ENCODE measurements at regions not wholly inside any gene's neighbourhood (a gene's known extent, or its start where the extent isn't known, plus 50 kb on each side); places are given as distances from the start of the nearest gene placed in this dataset.

GRCh38 chr3:14338242-14338641, 64.2 kb upstream of the SLC6A6 start:
- Mint-ChIP-seq H3K27ac (no peak overlapping the region), H3K4me3 (no peak overlapping the region), H3K9me3 (no peaks in the 10 kb centered on the region), H3K36me3 (no peaks in the 10 kb centered on the region), H3K4me1 (no peaks in the 10 kb centered on the region), H3K27me3 (ENCODE audit: low read depth) (no peaks in the 10 kb centered on the region)
- TF ChIP-seq CTCF (IDR thresholded peaks at IDR 0.05; ENCODE audit: unreplicated experiment) = no peak
- no peak for DNase-seq (ENCODE audit: low spot score in 2 of 2, unreplicated experiment in 2 of 2)

GRCh38 chr3:14338898-14339458, 63.4 kb upstream of the SLC6A6 start:
- Mint-ChIP-seq H3K4me3 (no peak overlapping the region), H3K27me3 (ENCODE audit: low read depth) (no peaks in the 10 kb centered on the region), H3K9me3 (no peaks in the 10 kb centered on the region), H3K27ac (no peak overlapping the region), H3K36me3 (no peaks in the 10 kb centered on the region), H3K4me1 (no peaks in the 10 kb centered on the region)
- DNase-seq (ENCODE audit: low spot score in 2 of 2, unreplicated experiment in 2 of 2) = no peak
- TF ChIP-seq CTCF (IDR thresholded peaks at IDR 0.05; ENCODE audit: unreplicated experiment) = no peak

- no peak for TF ChIP-seq CTCF (IDR thresholded peaks at IDR 0.05; ENCODE audit: unreplicated experiment)
- no peak for DNase-seq (ENCODE audit: low spot score in 2 of 2, unreplicated experiment in 2 of 2)
- Mint-ChIP-seq H3K36me3 (no peaks in the 10 kb centered on the region), H3K27ac (no peak overlapping the region), H3K9me3 (no peaks in the 10 kb centered on the region), H3K4me3 (no peak overlapping the region), H3K27me3 (ENCODE audit: low read depth) (no peaks in the 10 kb centered on the region), H3K4me1 (peaks cover 15% of the 10 kb centered on the region)
Observed at GRCh38 chr3:14340960-14341708, 61.3 kb upstream of the SLC6A6 start.

GRCh38 chr3:14343338-14344112, 58.9 kb upstream of the SLC6A6 start:
- no peaks in the 10 kb centered on the region for H3K9me3 Mint-ChIP-seq
- peaks cover under 1% of the 10 kb centered on the region for H3K27me3 Mint-ChIP-seq (ENCODE audit: low read depth)
- H3K36me3 Mint-ChIP-seq = no peaks in the 10 kb centered on the region
- no peak for DNase-seq (ENCODE audit: low spot score in 2 of 2, unreplicated experiment in 2 of 2)
- no peak for TF ChIP-seq CTCF (IDR thresholded peaks at IDR 0.05; ENCODE audit: unreplicated experiment)
- H3K4me3 Mint-ChIP-seq = no peak overlapping the region
- no peak overlapping the region for H3K27ac Mint-ChIP-seq
- peaks cover 17% of the 10 kb centered on the region for H3K4me1 Mint-ChIP-seq

GRCh38 chr3:14344351-14344750, 58.1 kb upstream of the SLC6A6 start:
- Mint-ChIP-seq H3K4me1 (peaks cover 17% of the 10 kb centered on the region), H3K9me3 (no peaks in the 10 kb centered on the region), H3K36me3 (no peaks in the 10 kb centered on the region), H3K27ac (no peak overlapping the region), H3K4me3 (no peak overlapping the region), H3K27me3 (ENCODE audit: low read depth) (peaks cover 1% of the 10 kb centered on the region)
- no peak for TF ChIP-seq CTCF (IDR thresholded peaks at IDR 0.05; ENCODE audit: unreplicated experiment)
- DNase-seq (ENCODE audit: low spot score in 2 of 2, unreplicated experiment in 2 of 2) = no peak
